ENCODE measurements at regions not wholly inside any gene's neighbourhood (a gene's known extent, or its start where the extent isn't known, plus 50 kb on each side); places are given as distances from the start of the nearest gene placed in this dataset.
"Not testable (repeated sequence)": the region's sequence is repeated elsewhere in the genome, so short reads cannot be mapped to it uniquely, and the experiment has no call there.

GRCh38 chr14:71242237-71242748 lies 335.0 kb downstream of the PCNX1 start:
- DNase-seq: no peak

GRCh38 chr14:71243697-71244096 lies 336.4 kb downstream of the PCNX1 start:
- DNase-seq: no peak

- DNase-seq: no peak
Measured at GRCh38 chr14:71244341-71244740, 337.1 kb downstream of the PCNX1 start.

GRCh38 chr14:71245659-71246361 lies 338.6 kb downstream of the PCNX1 start:
- DNase-seq: no peak

GRCh38 chr14:71246539-71246938 lies 339.3 kb downstream of the PCNX1 start:
- no peak for DNase-seq

GRCh38 chr14:71247106-71247505 lies 339.8 kb downstream of the PCNX1 start:
- DNase-seq: no peak

GRCh38 chr14:71248194-71248593 lies 340.9 kb downstream of the PCNX1 start:
- DNase-seq: no peak

GRCh38 chr14:71250347-71250746 lies 343.1 kb downstream of the PCNX1 start:
- no peak for DNase-seq

- no peak for DNase-seq
Measured at GRCh38 chr14:71250791-71251190, 343.5 kb downstream of the PCNX1 start.

- not testable (repeated sequence) for DNase-seq
Measured at GRCh38 chr14:71254091-71254719, 346.9 kb downstream of the PCNX1 start.

- no peak for DNase-seq
Measured at GRCh38 chr14:71261206-71261605, 353.9 kb downstream of the PCNX1 start.

GRCh38 chr14:71262441-71262840 lies 355.2 kb downstream of the PCNX1 start:
- no peak for DNase-seq

GRCh38 chr14:71264260-71264659 lies 357.0 kb downstream of the PCNX1 start:
- DNase-seq: no peak

GRCh38 chr14:71267007-71267513 lies 359.8 kb downstream of the PCNX1 start:
- no peak for DNase-seq

GRCh38 chr14:71267691-71268090 lies 360.4 kb downstream of the PCNX1 start:
- no peak for DNase-seq

- no peak for DNase-seq
Measured at GRCh38 chr14:71270111-71270510, 362.9 kb downstream of the PCNX1 start.

GRCh38 chr14:71271166-71271945 lies 364.1 kb downstream of the PCNX1 start:
- DNase-seq: no peak

- DNase-seq: no peak
Measured at GRCh38 chr14:71273366-71273765, 366.1 kb downstream of the PCNX1 start.

- no peak for DNase-seq
Measured at GRCh38 chr14:71284048-71284447, 376.8 kb downstream of the PCNX1 start.

GRCh38 chr14:71286126-71286525 lies 378.9 kb downstream of the PCNX1 start:
- DNase-seq: no peak

GRCh38 chr14:71287567-71287966 lies 380.3 kb downstream of the PCNX1 start:
- DNase-seq: no peak

GRCh38 chr14:71289536-71289935 lies 382.3 kb downstream of the PCNX1 start:
- DNase-seq: no peak

- no peak for DNase-seq
Measured at GRCh38 chr14:71290301-71290700, 383.0 kb downstream of the PCNX1 start.

All from DMS153 (cell line).